Mucosa of gallbladder (tissue), 1 donor: ENCODE measurements at regions not wholly inside any gene's neighbourhood (a gene's known extent, or its start where the extent isn't known, plus 50 kb on each side); places are given as distances from the start of the nearest gene placed in this dataset.

Experiments
- DNase-seq: peaks from one replicate; pipeline ENCODE4 v3.0.0-alpha.2; 2020; ENCODE audit warnings: low spot score
- donor health status: DM: no; HTN: no; CAD: no.

DNA sequence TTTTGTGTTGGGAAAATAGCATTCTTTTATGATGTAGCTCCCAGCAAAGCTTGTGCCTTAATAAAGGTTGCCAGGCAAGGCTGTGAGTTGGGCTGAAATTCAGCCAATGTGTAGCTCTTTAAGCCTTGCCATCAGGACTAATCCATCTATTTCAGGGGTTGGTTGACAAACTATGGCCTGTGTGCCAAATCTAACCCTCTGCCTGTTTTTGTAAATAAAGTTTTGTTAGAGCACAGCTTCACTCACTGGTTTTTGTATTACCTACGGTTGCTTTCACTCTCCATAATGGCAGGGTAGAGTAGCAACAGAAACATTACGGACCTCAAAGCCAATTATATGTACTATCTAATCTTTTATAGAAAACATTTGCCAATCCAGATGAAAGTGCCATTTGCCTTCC is 638.1 kb upstream of the POT1 start:
- DNase-seq = no peak

DNA sequence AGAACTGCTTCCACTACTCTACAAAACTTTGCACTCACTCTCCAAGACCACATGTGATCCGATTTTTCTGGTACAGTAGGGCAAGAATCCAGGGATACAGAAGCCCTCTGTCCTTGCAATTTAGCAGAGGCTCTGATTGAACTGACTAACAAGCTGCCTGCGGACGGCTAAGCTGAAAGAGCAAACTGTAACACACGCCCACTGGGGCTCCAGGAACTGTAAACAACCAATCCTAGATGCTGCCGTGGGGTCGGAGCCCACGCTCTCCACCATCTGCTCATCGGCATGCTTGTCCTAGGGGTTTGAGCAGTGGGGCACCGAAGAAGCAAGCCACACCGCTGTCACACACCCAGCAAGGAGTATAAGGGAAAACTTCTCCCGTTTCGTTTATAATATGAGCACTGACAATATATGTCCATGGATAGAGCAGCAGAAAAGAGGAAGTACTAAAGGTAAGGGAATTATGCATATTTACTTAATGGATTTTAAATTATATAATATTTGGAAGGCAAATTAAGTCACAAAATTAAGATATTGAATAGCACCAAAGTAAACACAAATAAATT is 634.4 kb upstream of the POT1 start:
- DNase-seq = no peak

- DNase-seq = no peak
Observed at GRCh38 chr7:125563557-125563956, 633.9 kb upstream of the POT1 start.

DNA sequence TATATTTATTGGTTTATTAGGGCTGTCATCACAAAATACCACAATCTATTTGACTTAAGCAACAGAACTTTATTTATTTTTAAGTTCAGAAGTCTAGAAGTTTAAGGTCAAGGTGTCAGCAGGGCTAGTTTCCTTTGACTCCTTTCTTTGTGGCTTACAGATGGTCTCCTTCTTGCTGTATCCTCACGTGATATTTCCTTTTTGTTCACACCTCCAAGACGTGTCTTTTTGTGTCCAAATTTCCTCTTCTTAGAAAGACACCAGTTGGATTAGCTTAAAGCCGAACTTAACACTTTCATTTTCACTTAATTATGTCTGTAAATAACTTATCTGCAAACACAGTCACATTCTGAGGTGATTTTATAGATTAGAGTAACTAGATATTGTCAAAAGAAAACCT is 631.4 kb upstream of the POT1 start:
- DNase-seq = no peak

DNA sequence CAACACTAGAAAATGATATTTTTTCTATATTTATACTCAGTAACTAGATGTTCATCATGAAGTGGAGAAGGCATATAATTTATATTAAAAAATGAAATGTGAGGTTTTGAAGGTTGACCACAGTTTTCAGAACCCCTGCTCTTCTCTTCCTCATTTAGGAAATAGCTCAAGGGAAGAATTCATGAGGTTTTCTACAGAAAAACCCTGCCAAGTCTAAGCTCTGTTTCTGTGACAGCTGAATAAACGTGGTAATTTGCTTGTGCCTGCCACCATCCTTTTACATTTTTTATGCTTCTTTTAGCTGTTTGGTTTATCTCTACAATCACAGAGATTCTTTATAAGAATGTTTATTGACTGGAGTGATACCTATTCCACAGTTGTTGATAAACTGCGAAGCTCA is 630.3 kb upstream of the POT1 start:
- no peak for DNase-seq

DNA sequence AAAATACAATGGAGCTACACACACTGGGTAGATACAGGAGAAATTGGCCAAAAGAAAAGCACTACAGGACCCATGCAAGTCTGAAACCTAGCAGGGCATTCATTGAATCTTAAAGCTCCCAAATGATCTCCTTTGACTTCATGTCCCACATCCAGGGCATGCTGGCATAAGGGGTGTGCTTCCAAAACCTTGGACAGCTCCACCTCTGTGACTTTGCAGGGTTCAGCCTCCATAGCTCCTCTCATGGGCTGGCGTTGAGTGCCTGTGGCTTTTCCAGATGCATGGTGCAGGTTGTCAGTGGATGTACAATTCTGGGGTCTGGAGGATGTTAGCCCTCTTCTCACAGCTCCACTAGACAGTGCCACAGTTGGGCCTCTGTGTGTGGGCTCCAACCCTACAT is 626.3 kb upstream of the POT1 start:
- DNase-seq = no peak

DNA sequence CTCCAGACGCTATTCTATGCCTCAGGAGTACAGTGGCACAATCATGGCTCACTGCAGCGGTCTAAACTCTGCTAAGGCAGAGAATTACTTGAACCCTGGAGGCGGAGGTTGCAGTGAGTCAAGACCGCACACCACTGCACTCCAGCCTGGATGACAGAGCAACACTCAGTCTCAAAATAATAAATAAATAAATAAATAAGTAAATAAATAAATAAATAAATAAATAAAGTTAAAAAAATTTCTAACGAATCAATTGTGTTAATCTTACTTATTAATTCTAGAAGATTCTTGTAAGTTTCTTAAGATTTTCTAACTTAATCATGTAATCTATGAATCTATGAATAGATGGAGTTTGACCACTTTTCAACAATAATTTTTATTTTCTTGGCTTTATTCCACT is 621.4 kb upstream of the POT1 start:
- no peak for DNase-seq

- DNase-seq = no peak
Observed at GRCh38 chr7:125547505-125547904, 617.9 kb upstream of the POT1 start.

- DNase-seq = no peak
Observed at GRCh38 chr7:125530553-125530952, 600.9 kb upstream of the POT1 start.

- DNase-seq = no peak
Observed at GRCh38 chr7:125529249-125529648, 599.6 kb upstream of the POT1 start.

GRCh38 chr7:125526958-125527357 is 597.3 kb upstream of the POT1 start:
- no peak for DNase-seq

GRCh38 chr7:125526092-125526491 is 596.5 kb upstream of the POT1 start:
- no peak for DNase-seq

- no peak for DNase-seq
Observed at GRCh38 chr7:125516194-125516593, 586.6 kb upstream of the POT1 start.

GRCh38 chr7:125512373-125512772 is 582.7 kb upstream of the POT1 start:
- no peak for DNase-seq

DNA sequence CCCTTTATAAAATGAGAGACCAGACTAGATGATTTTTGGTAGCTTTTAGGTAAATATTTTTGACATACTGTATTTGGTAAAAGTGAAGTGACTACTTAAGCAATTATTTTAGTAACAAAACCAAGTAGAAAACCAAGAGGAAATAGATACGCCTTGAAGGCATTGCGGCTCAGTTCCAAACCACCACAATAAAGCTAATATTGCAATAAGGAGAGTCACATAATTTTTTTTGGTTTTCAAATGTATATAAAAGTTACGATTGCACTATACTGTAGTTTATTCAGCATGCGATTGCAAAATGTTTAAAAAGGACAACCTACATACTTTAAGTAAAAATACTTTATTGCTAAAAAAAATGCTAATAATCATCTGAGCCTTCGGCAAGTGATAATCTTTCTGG is 581.7 kb upstream of the POT1 start:
- DNase-seq = no peak

DNA sequence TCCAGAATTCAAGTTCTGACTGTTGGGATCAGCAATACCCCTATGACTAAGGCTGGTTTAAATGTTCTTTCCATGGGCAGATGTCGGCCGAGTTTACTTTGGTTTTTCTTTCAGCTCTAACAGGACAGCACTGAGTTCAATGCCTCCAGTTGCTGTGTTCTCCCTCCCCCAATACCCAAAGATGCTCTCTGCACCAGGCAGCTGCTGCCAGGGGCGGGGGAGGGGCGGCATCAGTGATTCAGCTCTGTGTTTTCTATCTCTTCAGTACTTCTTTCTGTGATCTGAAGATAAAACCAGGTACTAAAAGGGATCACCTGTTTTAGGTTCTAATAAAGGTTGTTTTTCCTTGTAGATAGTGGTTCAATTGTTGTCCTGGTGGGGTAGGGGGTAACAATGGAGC is 576.7 kb upstream of the POT1 start:
- DNase-seq = no peak

GRCh38 chr7:125504848-125505247 is 575.2 kb upstream of the POT1 start:
- no peak for DNase-seq

DNA sequence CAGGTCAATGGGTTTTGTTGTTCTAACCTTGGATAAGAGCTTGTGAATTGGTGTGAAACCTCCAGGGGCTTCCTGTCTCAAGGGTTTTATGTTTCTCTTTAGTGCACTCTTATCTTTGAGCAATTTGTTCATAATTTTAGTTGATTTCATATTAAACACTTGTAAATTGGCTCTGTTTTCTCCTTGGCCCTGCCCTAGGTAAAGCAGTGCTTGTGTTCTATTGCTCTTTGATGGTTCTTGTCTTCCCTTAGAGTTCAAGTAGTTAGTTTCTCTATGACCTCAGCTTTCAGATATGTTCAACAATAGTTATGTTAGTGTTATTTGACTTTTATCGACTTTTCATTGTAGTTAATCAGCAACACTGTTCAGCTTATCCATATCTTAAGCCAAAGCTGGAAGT is 566.4 kb upstream of the POT1 start:
- DNase-seq = no peak

GRCh38 chr7:125492521-125492920 is 562.9 kb upstream of the POT1 start:
- no peak for DNase-seq

GRCh38 chr7:125491137-125491536 is 561.5 kb upstream of the POT1 start:
- no peak for DNase-seq

- no peak for DNase-seq
Observed at GRCh38 chr7:125490167-125490566, 560.5 kb upstream of the POT1 start.

DNA sequence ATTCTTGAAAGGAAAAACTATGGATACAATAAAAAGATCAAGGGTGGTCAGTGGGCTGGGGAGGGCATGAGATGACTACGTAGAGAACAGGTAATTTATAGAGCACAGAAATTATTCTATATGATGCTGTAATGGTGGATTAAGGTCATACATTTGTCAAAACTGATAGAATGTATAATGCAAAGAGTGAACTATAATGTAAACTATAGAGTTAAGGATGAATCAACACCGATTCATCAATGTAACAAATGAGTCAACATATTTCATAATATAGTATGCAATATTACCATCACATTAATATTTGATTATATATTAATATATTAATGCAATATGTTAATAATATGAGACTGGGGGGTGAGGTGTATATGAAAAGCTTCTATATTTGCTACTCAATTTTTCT is 555.6 kb upstream of the POT1 start:
- no peak for DNase-seq

DNA sequence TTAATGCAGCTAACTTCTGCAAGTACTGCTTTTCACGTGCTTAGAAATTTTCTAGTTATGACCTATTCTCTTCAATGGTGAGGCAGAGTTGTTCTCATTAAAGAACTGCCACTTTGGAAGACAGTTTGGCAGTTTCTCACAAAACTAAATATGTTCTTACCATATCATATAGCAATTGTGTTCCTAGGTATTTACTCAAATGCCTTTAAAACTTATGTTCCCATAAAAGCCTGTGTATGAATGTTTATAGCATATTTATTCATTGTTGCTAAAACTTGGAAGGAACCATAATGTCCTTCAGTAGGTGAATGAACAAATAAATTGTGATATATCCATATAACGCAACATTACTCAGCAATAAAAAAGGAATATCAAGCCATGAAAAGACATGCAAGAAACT is 555.1 kb upstream of the POT1 start:
- DNase-seq = no peak

DNA sequence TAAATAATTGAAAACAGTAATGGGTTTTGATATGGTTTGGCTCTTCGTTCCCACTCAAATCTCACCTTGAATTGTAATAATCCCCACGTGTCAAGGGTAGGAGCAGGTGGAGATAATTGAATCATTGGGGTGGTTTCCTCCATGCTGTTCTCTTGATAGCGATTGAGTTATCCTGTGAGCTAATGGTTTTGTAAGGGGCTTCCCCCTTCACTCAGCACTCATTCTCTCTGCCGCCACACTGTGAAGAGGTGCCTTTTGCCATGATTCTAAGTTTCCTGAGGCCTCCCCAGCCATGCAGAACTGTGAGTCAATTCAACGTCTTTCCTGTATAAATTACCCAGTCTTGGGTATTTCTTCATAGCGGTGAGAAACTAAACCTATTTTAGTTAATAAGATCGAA is 551.7 kb upstream of the POT1 start:
- no peak for DNase-seq

- DNase-seq = no peak
Observed at GRCh38 chr7:125480762-125481161, 551.1 kb upstream of the POT1 start.
